PC-9 (cell line): ENCODE measurements at regions not wholly inside any gene's neighbourhood (a gene's known extent, or its start where the extent isn't known, plus 50 kb on each side); places are given as distances from the start of the nearest gene placed in this dataset.

ENCODE experiments used
- EZH2 ChIP-seq: fragments of 200-600 bp; sonication (generic); IDR thresholded peaks from 2 replicates; pipeline ENCODE4 v1.8.0; 2017; ENCODE audit warnings: antibody characterized with exemption, low read depth
- TF ChIP-seq, protein P1 (sequence below): fragments of 200-600 bp; sonication (generic); conservative IDR thresholded peaks from 2 replicates; pipeline ENCODE4 v1.6.1; 2017; ENCODE audit warnings: mixed run types, antibody characterized with exemption, mild to moderate bottlenecking, moderate library complexity

DNA sequence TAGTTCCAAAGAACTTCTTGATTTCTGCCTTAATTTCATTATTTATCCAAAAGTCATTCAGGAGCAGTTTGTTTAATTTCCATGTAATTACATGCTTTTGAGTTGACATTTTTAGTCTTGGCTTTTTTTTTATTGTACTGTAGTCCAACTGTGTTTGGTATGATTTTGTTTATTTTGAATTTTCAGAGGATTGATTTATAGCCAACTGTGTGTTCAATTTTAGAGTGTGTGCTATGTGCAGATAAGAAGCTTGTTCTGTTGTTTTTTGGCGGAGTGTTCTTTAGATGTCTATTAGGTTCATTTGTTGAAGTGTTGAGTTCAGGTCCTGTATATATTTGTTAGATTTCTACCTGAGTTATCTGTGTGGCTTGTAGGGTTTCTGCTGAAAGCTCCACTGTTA, 533.6 kb downstream of the TRAM1L1 start:
- TF ChIP-seq, protein P1, sequence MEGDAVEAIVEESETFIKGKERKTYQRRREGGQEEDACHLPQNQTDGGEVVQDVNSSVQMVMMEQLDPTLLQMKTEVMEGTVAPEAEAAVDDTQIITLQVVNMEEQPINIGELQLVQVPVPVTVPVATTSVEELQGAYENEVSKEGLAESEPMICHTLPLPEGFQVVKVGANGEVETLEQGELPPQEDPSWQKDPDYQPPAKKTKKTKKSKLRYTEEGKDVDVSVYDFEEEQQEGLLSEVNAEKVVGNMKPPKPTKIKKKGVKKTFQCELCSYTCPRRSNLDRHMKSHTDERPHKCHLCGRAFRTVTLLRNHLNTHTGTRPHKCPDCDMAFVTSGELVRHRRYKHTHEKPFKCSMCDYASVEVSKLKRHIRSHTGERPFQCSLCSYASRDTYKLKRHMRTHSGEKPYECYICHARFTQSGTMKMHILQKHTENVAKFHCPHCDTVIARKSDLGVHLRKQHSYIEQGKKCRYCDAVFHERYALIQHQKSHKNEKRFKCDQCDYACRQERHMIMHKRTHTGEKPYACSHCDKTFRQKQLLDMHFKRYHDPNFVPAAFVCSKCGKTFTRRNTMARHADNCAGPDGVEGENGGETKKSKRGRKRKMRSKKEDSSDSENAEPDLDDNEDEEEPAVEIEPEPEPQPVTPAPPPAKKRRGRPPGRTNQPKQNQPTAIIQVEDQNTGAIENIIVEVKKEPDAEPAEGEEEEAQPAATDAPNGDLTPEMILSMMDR: no peak
- no peak for TF ChIP-seq EZH2
